HepG2 (cell line): ENCODE measurements at regions not wholly inside any gene's neighbourhood (a gene's known extent, or its start where the extent isn't known, plus 50 kb on each side); places are given as distances from the start of the nearest gene placed in this dataset.

Source experiments
- ATAC-seq: fragments of 200-7000 bp; cut with Tn5 transposase; 3 replicates; pipeline ENCODE4 v1.9.1; 2020; ENCODE audit warnings: mild to moderate bottlenecking, moderate library complexity
- BruUV-seq: library from RNA; stranded (reverse); fragments of 400-500 nt; replicated peaks from 2 replicates; lab custom pipeline; 2021; lab: Mats Ljungman, UMichigan
- CTCF ChIA-PET: fragments of 300-600 bp; formaldehyde crosslinking; extraction: SDS; loops from one replicate; lab custom pipeline; 2021; ENCODE audit warnings: low total read pairs, inconsistent platforms, low intra/inter-chr PET ratio; lab: Yijun Ruan, JAX
- POLR2A ChIA-PET: fragments of 350-600 bp; sonication (Branson Sonifier 250); formaldehyde crosslinking; loops from one replicate; lab custom pipeline; 2020; ENCODE audit warnings: antibody characterized with exemption, inconsistent platforms; lab: Yijun Ruan, JAX
- DNase-seq: peaks from one replicate; pipeline ENCODE4 v3.0.0-alpha.2; 2015; ENCODE audit warnings: low spot score
- FAIRE-seq: peaks from 3 replicates; lab custom pipeline; 2011; peaks lifted over from hg19 to GRCh38; lab: Jason Lieb, UNC
- H2AFZ ChIP-seq: one replicate; pipeline ENCODE4 v1.6.1; 2011; ENCODE audit warnings: low read length, inconsistent platforms
- H3K27ac ChIP-seq: fragments of 300-600 bp; 3 replicates; pipeline ENCODE4 v1.8.0; 2011; ENCODE audit warnings: mixed run types, mild to moderate bottlenecking, mixed read lengths, low read length, inconsistent platforms; ENCODE audit not compliant: insufficient read depth; ENCODE audit errors: extremely low read length
- H3K27me3 ChIP-seq, 2 experiments: fragments of 200-600 bp in 1 of 2; 2 replicates in 1 of 2; 3 replicates in 1 of 2; pipeline versions ENCODE4 v1.6.0 to v1.8.0; 2011; ENCODE audit warnings: low read length in 2 of 2, mild to moderate bottlenecking in 2 of 2, moderate library complexity in 2 of 2, inconsistent platforms in 1 of 2; ENCODE audit not compliant: insufficient read depth in 2 of 2, control insufficient read depth in 1 of 2
- H3K36me3 ChIP-seq, 2 experiments: fragments of 200-600 bp in 1 of 2; replicated peaks in 1 of 2; 2 replicates in 1 of 2; 3 replicates in 1 of 2; pipeline versions ENCODE4 v1.5.1 to v1.8.0; 2011; ENCODE audit warnings: low read length in 2 of 2, inconsistent platforms in 1 of 2; ENCODE audit not compliant: insufficient read depth in 2 of 2, control insufficient read depth in 1 of 2
- H3K4me1 ChIP-seq: 2 replicates; pipeline ENCODE4 v1.5.1; 2012; ENCODE audit warnings: low read length, inconsistent platforms; ENCODE audit not compliant: insufficient read depth
- H3K4me2 ChIP-seq: 2 replicates; pipeline ENCODE4 v1.6.0; 2011; ENCODE audit warnings: low read depth, low read length, inconsistent platforms
- H3K4me3 ChIP-seq, 3 experiments: fragments of 200-600 bp in 1 of 3; sonication (generic), shearing (Covaris generic) in 1 of 3; replicated peaks in 1 of 3; 2 replicates each; pipeline ENCODE4 v1.5.1; 2011 to 2016; ENCODE audit warnings: low read length in 3 of 3, inconsistent platforms in 2 of 3, low read depth in 2 of 3, mild to moderate bottlenecking in 2 of 3, control low read depth in 1 of 3, mixed read lengths in 1 of 3; ENCODE audit not compliant: insufficient read depth in 1 of 3
- H3K79me2 ChIP-seq: one replicate; pipeline ENCODE4 v1.6.1; 2011; ENCODE audit warnings: low read length, inconsistent platforms; ENCODE audit not compliant: insufficient read depth
- H3K9ac ChIP-seq: 2 replicates; pipeline ENCODE4 v1.6.0; 2011; ENCODE audit warnings: mild to moderate bottlenecking, low read depth, low read length, inconsistent platforms; ENCODE audit not compliant: insufficient read depth
- H3K9me3 ChIP-seq: 2 replicates; pipeline ENCODE4 v1.5.1; 2012; ENCODE audit warnings: mild to moderate bottlenecking, low read length
- H4K20me1 ChIP-seq: 2 replicates; pipeline ENCODE4 v1.6.0; 2011; ENCODE audit warnings: inconsistent platforms, mild to moderate bottlenecking, low read length, moderate library complexity; ENCODE audit not compliant: insufficient read depth
- CHD4 ChIP-seq: fragments of 200-600 bp; sonication (generic); IDR thresholded peaks from 2 replicates; pipeline ENCODE4 v1.7.0; 2017; ENCODE audit warnings: mild to moderate bottlenecking, low read length, borderline replicate concordance
- DNMT1 ChIP-seq: sonication (generic); formaldehyde crosslinking; IDR thresholded peaks from 2 replicates; pipeline ENCODE4 v1.5.1; 2020; ENCODE audit warnings: mild to moderate bottlenecking, missing genetic modification reagents
- FOXC1 ChIP-seq: sonication (generic); formaldehyde crosslinking; IDR thresholded peaks from 2 replicates; pipeline ENCODE4 v1.8.0; 2022; ENCODE audit warnings: mild to moderate bottlenecking, missing genetic modification reagents, borderline replicate concordance
- MAZ ChIP-seq, 2 experiments: sonication (generic) in 1 of 2; formaldehyde crosslinking in 1 of 2; IDR thresholded peaks; 2 replicates each; pipeline versions ENCODE4 v1.5.0 to v1.6.1; 2012 to 2020; ENCODE audit warnings: low read depth in 2 of 2, mild to moderate bottlenecking in 2 of 2, borderline replicate concordance in 1 of 2, improper control_type of control experiment in 1 of 2, low read length in 1 of 2, missing genetic modification reagents in 1 of 2, moderate library complexity in 1 of 2
- NFATC3 ChIP-seq: sonication (generic); formaldehyde crosslinking; IDR thresholded peaks from 2 replicates; pipeline ENCODE4 v1.5.1; 2020; ENCODE audit warnings: mild to moderate bottlenecking, missing genetic modification reagents
- REL ChIP-seq: sonication (generic); formaldehyde crosslinking; conservative IDR thresholded peaks from 2 replicates; pipeline ENCODE4 v1.8.0; 2022; ENCODE audit warnings: mild to moderate bottlenecking, missing genetic modification reagents, moderate library complexity
- RXRB ChIP-seq: IDR thresholded peaks from 2 replicates; pipeline ENCODE4 v1.6.1; 2016; ENCODE audit warnings: borderline replicate concordance, missing genetic modification reagents, missing compliant biosample characterization
- TCF7L2 ChIP-seq: IDR thresholded peaks from 2 replicates; pipeline ENCODE4 v1.6.1; 2011; ENCODE audit warnings: mild to moderate bottlenecking, low read depth, low read length, moderate library complexity
- XBP1 ChIP-seq: sonication (generic); formaldehyde crosslinking; IDR thresholded peaks from 2 replicates; pipeline ENCODE4 v1.5.0; 2020; ENCODE audit warnings: missing genetic modification reagents
- ZNF550 ChIP-seq: sonication (generic); formaldehyde crosslinking; IDR thresholded peaks from 2 replicates; pipeline ENCODE4 v1.4.0; 2020; ENCODE audit warnings: mild to moderate bottlenecking, missing genetic modification reagents, borderline replicate concordance
- ZNF558 ChIP-seq: sonication (generic); formaldehyde crosslinking; IDR thresholded peaks from 2 replicates; pipeline ENCODE4 v1.9.0; 2022; ENCODE audit warnings: mild to moderate bottlenecking, missing genetic modification reagents, borderline replicate concordance
- ZNF589 ChIP-seq: sonication (generic); formaldehyde crosslinking; conservative IDR thresholded peaks from 2 replicates; pipeline ENCODE4 v1.8.0; 2022; ENCODE audit warnings: mild to moderate bottlenecking, moderate library complexity, missing genetic modification reagents
- WGBS: methylation state at CpG from one replicate; pipeline ENCODE4 v1.1.6; 2017; ENCODE audit warnings: low lambda C conversion rate; 5-methylcytosine and 5-hydroxymethylcytosine counted together
- in situ Hi-C: cut with HindIII; loops from 2 replicates; pipeline ENCODE4 v1.10.0; 2017; ENCODE audit warnings: low pct_unique_long_range_greater_than_20kb; ENCODE audit not compliant: extremely low pct_ligation_motif_present
- intact Hi-C: fragments of 100-400 bp; cut with micrococcal nuclease; formaldehyde crosslinking; loops from one replicate; pipeline ENCODE4 v1.10.0; 2022; ENCODE audit not compliant: unreplicated experiment
- TF ChIP-seq, protein P1 (sequence below): sonication (generic); formaldehyde crosslinking; IDR thresholded peaks from 2 replicates; pipeline ENCODE4 v1.4.0; 2020; ENCODE audit warnings: mild to moderate bottlenecking, missing genetic modification reagents
- TF ChIP-seq, protein P2 (sequence below): sonication (generic); formaldehyde crosslinking; IDR thresholded peaks from 2 replicates; pipeline ENCODE4 v1.4.0; 2020; ENCODE audit warnings: missing genetic modification reagents, borderline replicate concordance

DNA sequence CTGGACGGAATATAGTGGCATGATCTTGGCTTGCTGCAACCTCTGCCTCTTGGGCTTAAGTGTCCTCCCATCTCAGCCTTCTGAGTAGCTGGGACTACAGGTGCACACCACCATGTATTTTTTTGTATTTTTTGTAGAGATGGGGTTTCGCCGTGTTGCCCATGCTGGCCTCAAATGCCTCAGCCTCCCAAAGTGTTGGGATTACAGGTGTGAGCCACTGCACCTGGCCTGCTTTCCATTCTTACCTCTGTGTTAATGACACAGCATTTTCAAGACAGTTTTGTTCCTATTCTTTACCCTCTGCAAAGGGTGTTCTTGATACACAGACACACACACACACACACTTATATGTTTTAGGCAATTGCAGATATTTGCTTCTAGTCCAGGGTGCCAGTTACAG, 113.3 kb downstream of the LRRC70 start:
- Histone ChIP-seq H3K36me3 (no peaks in the 10 kb centered on the region), H3K4me2 (no peak overlapping the region), H3K27ac (no peak overlapping the region), H4K20me1 (no peaks in the 10 kb centered on the region), H3K27me3 (no peaks in the 10 kb centered on the region), H3K4me3 (no peak overlapping the region), H3K4me1 (peaks cover 8% of the 10 kb centered on the region; the same call in 1 of the 2 replicates), H3K9ac (no peak overlapping the region), H3K79me2 (no peaks in the 10 kb centered on the region), H2AFZ (no peak overlapping the region), H3K9me3 (no peaks in the 10 kb centered on the region)
- ChIA-PET CTCF (no interaction called here), POLR2A (no interaction called here)
- in situ Hi-C loops: no loop called here
- FAIRE-seq: no peak
- 84% methylated on average over 3 of the region's 3 CpGs for WGBS
- no peak for ATAC-seq
- no TSS peak for BruUV-seq
- intact Hi-C loops: no loop called here
- DNase-seq: no peak
- TF ChIP-seq MAZ (IDR thresholded peaks at IDR 0.05; ENCODE audit: borderline replicate concordance, low read depth, low read length) (no peak), MAZ (CRISPR knock-in tag; IDR thresholded peaks at IDR 0.05; ENCODE audit: low read depth) (no peak), ZNF558 (no peak), RXRB (CRISPR knock-in tag) (no peak), NFATC3 (CRISPR knock-in tag) (no peak), CHD4 (no peak), DNMT1 (no peak), REL (no peak), XBP1 (no peak), ZNF589 (CRISPR knock-in tag) (no peak), FOXC1 (no peak), TCF7L2 (no peak), ZNF550 (CRISPR knock-in tag) (no peak)
- TF ChIP-seq, protein P1, sequence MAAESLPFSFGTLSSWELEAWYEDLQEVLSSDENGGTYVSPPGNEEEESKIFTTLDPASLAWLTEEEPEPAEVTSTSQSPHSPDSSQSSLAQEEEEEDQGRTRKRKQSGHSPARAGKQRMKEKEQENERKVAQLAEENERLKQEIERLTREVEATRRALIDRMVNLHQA (CRISPR knock-in tag): no peak
- TF ChIP-seq, protein P2, sequence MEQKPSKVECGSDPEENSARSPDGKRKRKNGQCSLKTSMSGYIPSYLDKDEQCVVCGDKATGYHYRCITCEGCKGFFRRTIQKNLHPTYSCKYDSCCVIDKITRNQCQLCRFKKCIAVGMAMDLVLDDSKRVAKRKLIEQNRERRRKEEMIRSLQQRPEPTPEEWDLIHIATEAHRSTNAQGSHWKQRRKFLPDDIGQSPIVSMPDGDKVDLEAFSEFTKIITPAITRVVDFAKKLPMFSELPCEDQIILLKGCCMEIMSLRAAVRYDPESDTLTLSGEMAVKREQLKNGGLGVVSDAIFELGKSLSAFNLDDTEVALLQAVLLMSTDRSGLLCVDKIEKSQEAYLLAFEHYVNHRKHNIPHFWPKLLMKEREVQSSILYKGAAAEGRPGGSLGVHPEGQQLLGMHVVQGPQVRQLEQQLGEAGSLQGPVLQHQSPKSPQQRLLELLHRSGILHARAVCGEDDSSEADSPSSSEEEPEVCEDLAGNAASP (CRISPR knock-in tag): no peak
